Esophagus squamous epithelium (tissue), 4 donors: ENCODE measurements at regions not wholly inside any gene's neighbourhood (a gene's known extent, or its start where the extent isn't known, plus 50 kb on each side); places are given as distances from the start of the nearest gene placed in this dataset.

Experiments
- CTCF ChIP-seq, 6 experiments: fragments of 450-650 bp in 4 of 6; fragments of 200-600 bp in 2 of 6; sonication (generic) in 2 of 6; IDR thresholded peaks; one replicate each; pipeline ENCODE4 v1.5.1; 2016 to 2019; ENCODE audit warnings: antibody characterized with exemption in 6 of 6, mild to moderate bottlenecking in 4 of 6, moderate library complexity in 4 of 6
- POLR2A ChIP-seq, 4 donors: fragments of 450-650 bp; IDR thresholded peaks; one replicate each; pipeline ENCODE4 v1.6.1; 2017; ENCODE audit warnings: antibody characterized with exemption in 4 of 4, mild to moderate bottlenecking in 4 of 4, moderate library complexity in 3 of 4

- no peak for TF ChIP-seq CTCF (IDR thresholded peaks at IDR 0.05)
- no peak for TF ChIP-seq POLR2A (IDR thresholded peaks at IDR 0.05)
Observed at GRCh38 chr5:169511708-169512107, 71.9 kb upstream of the SPDL1 start.
